ENCODE measurements at regions not wholly inside any gene's neighbourhood (a gene's known extent, or its start where the extent isn't known, plus 50 kb on each side); places are given as distances from the start of the nearest gene placed in this dataset.
A peak's percentile ranks its signal among the peaks of the same experiment; 100 is the strongest.

GRCh38 chr17:6325051-6325450 lies 109.9 kb downstream of the AIPL1 start:
- no peak for DNase-seq (ENCODE audit: low spot score)

GRCh38 chr17:6323626-6324356 lies 111.1 kb downstream of the AIPL1 start:
- DNase-seq (ENCODE audit: low spot score) = peak; percentile 28

- no peak for DNase-seq (ENCODE audit: low spot score)
These were observed 112.6 kb downstream of the AIPL1 start for GRCh38 chr17:6322316-6322715.

GRCh38 chr17:6314311-6314710 lies 120.6 kb downstream of the AIPL1 start:
- peak; percentile 70 for DNase-seq (ENCODE audit: low spot score)

- DNase-seq (ENCODE audit: low spot score) = no peak
These were observed 121.1 kb downstream of the AIPL1 start for GRCh38 chr17:6313835-6314234.

GRCh38 chr17:6306820-6307219 lies 128.1 kb downstream of the AIPL1 start:
- no peak for DNase-seq (ENCODE audit: low spot score)

GRCh38 chr17:6305613-6306360 lies 129.1 kb downstream of the AIPL1 start:
- no peak for DNase-seq (ENCODE audit: low spot score)

- DNase-seq (ENCODE audit: low spot score) = peak; percentile 74
These were observed 129.9 kb downstream of the AIPL1 start for GRCh38 chr17:6304894-6305612.

- DNase-seq (ENCODE audit: low spot score) = peak; percentile 42
These were observed 131.3 kb downstream of the AIPL1 start for GRCh38 chr17:6303664-6304063.

- DNase-seq (ENCODE audit: low spot score) = peak; percentile 26
These were observed 135.6 kb downstream of the AIPL1 start for GRCh38 chr17:6299275-6299674.

- DNase-seq (ENCODE audit: low spot score) = no peak
These were observed 137.0 kb downstream of the AIPL1 start for GRCh38 chr17:6297960-6298359.

- no peak for DNase-seq (ENCODE audit: low spot score)
These were observed 137.8 kb downstream of the AIPL1 start for GRCh38 chr17:6297119-6297518.

GRCh38 chr17:6290488-6291196 lies 144.3 kb downstream of the AIPL1 start:
- DNase-seq (ENCODE audit: low spot score) = no peak

- DNase-seq (ENCODE audit: low spot score) = no peak
These were observed 148.7 kb downstream of the AIPL1 start for GRCh38 chr17:6286233-6286632.

- DNase-seq (ENCODE audit: low spot score) = no peak
These were observed 149.4 kb downstream of the AIPL1 start for GRCh38 chr17:6285486-6285885.

GRCh38 chr17:6279659-6280058 lies 155.3 kb downstream of the AIPL1 start:
- DNase-seq (ENCODE audit: low spot score) = peak; percentile 75

GRCh38 chr17:6278376-6278775 lies 156.5 kb downstream of the AIPL1 start:
- DNase-seq (ENCODE audit: low spot score) = no peak

GRCh38 chr17:6276711-6277110 lies 158.2 kb downstream of the AIPL1 start:
- DNase-seq (ENCODE audit: low spot score) = no peak

GRCh38 chr17:6274310-6274709 lies 160.6 kb downstream of the AIPL1 start:
- no peak for DNase-seq (ENCODE audit: low spot score)

- DNase-seq (ENCODE audit: low spot score) = peak; percentile 47
These were observed 165.4 kb downstream of the AIPL1 start for GRCh38 chr17:6269478-6269877.

- no peak for DNase-seq (ENCODE audit: low spot score)
These were observed 173.5 kb downstream of the AIPL1 start for GRCh38 chr17:6261466-6261865.

- peak; percentile 37 for DNase-seq (ENCODE audit: low spot score)
These were observed 175.0 kb downstream of the AIPL1 start for GRCh38 chr17:6259899-6260298.
